Inflammatory macrophage (primary cell): ENCODE measurements at regions not wholly inside any gene's neighbourhood (a gene's known extent, or its start where the extent isn't known, plus 50 kb on each side); places are given as distances from the start of the nearest gene placed in this dataset.

Source experiments
- DNase-seq, 2 donors: peaks; one replicate each; pipeline ENCODE4 v3.0.0-alpha.2; 2020 to 2022

GRCh38 chr10:9608602-9609001 is 1409.1 kb upstream of the CELF2 start:
- DNase-seq = no peak

- no peak for DNase-seq
Measured at GRCh38 chr10:9613338-9614075, 1404.2 kb upstream of the CELF2 start.

DNA sequence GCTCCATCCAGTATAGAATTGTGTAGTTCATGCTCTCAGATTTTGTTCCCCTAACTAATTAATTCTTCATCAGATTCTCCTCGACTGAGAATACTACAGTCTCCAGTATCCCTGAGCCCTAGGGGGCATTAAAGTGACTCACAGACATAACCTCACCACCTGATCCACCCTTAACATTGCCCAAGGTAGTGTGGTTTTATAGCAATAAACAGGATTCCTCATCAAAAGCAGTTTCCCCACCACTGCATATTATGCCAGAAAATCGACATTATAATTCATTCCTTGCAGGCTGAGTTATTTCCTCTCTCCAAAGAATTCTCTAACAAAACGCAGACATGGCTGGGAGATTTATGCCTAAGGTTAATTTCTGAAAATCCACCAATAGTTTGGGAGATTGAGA is 1402.5 kb upstream of the CELF2 start:
- no peak for DNase-seq

DNA sequence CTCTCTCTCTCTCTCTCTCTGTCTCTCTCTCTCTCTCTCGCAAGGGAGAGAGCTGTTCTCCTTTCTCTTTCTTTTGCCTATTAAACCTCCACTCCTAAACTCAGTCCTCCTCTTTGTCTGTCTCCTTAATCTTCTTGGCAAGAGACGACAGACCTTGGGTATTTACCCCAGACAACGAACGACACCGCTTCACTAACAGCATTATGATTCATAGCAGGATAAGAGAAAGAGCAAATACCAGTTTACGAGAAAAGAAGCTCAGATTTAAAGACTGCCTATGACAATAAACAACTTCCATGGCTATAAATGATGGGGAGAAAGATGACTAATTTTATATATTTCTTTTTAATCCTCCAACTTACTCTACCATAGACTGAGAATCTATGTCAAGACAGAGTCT is 1396.5 kb upstream of the CELF2 start:
- DNase-seq = no peak

DNA sequence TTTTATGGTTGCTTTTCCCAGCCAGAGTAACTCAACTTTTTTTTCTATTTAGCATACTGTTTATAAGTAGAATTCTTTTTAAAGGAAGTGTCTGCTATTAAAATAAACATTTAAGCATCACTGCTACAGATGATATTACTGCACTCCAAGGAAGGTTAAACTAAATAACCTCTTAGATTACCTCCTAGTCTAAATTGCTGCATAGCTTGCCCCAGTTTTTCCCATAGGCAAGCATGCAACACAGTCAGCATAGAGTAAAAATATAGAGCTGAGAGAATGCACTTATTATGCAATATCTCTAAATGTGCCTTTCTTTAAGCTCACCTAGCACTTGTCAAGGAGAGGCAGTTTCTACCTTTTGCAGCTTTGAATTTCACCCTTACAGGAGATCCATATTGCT is 1392.4 kb upstream of the CELF2 start:
- no peak for DNase-seq

- no peak for DNase-seq
Measured at GRCh38 chr10:9634466-9634865, 1383.2 kb upstream of the CELF2 start.

GRCh38 chr10:9635691-9636090 is 1382.0 kb upstream of the CELF2 start:
- DNase-seq = no peak

DNA sequence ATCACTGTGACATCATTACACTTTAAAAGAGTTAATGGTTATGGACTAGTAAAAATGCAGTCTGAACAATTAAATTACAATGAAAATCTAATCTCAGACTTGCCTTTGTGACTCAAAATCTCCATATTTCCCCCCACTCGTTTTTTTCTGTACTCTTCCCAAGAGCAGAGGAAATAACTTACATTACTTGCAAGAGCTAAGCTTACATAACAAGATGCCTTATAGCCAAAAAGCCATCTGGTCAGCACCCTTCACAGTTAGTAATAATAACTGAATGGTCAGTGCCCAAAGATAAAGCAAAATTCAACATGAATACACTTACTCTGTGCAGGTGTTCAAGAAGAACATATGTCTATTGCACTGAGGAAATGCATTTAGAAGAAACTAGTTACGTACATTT is 1381.5 kb upstream of the CELF2 start:
- no peak for DNase-seq

DNA sequence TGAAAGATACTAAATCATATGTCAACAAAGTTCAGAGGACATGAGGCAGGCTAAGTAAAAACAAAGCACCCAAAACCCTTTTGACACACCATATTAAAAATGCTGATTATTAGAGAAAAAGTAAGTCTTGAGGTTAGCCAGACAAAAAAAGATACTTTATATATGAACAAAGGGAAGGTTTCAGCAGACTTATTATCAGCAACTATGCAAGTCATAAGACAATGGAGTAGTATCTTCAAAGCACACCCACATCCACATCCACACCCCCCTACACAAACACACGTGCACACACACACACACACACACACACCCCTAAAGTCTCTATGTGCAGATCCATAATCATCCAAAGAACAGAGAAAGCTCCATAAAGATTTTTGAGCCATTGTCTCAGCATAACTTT is 1373.9 kb upstream of the CELF2 start:
- DNase-seq = no peak

DNA sequence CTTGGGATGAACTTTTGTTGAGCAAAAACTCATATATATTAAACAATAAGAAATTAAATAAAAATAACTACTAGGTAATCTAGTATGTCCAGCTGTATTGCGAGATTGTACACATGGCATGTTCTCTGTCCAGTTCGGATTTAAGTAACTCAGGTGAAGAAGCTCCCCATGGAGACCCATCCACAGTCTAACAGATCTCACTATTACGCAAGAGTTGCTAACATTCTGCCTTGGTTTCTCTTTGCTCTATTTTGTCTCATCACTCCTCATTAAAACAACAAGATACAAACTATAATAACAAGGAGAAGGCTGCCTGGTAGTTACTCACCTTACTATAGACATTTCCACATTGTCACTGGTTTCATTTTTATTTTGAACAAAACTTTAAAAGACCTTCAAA is 1372.3 kb upstream of the CELF2 start:
- DNase-seq = no peak

- no peak for DNase-seq
Measured at GRCh38 chr10:9645928-9646600, 1371.6 kb upstream of the CELF2 start.

DNA sequence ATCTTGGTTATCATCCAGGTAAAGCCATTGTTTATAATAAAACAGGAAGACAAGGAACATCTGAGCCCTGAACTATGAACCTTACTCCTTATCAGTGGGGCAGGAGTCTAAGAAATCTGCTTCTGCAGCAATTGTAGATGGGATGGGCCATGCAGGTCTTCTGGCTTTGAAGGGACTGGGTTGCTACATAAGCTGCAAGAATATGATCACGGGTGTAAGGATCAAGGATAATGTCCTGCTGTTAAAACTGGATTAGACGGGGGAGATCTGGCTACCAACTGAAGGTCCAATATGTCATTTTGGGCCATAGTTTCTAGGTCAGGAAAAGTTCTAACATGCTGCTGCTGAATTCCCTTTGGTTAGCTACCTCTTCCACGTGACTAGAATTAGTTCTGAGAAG is 1363.4 kb upstream of the CELF2 start:
- DNase-seq = no peak

DNA sequence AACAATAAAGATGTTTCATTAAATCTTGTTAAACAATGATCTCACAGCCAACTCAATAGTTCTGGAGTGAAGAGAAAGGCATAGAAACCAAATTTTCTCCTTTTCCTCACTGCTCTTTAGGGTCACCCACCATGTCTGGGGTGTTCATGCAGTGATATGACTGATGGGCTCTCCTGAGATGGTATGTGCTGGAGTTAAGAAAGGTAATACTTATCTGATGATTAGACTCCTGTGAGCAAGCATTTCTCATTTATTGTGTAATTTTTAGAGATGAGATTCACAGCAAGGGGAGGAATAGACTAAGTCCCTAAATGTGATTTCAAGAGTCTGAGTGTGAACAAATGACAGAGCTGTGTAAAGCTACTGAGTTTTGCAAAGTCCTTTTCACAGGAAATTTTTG is 1361.3 kb upstream of the CELF2 start:
- DNase-seq = no peak

GRCh38 chr10:9656996-9657395 is 1360.7 kb upstream of the CELF2 start:
- DNase-seq = no peak

- no peak for DNase-seq
Measured at GRCh38 chr10:9657530-9657929, 1360.1 kb upstream of the CELF2 start.

DNA sequence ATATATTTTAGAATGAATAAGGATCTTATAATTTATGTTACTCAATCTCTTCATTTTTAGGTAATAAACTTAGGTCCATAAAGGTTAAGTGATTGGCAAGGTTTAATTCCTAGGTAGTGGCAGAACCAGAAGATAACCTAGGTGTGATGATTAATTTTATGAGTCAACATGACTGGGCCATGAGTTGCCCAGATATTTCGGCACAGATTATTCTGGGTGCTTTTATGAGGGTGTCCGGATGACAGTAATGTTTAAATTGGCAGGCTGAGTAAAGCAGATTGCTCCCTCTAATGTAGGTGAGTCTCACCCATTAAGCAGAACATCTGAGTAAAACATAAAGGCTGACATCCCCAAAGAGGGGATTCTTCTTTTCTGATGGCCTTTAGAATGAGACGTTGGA is 1349.3 kb upstream of the CELF2 start:
- DNase-seq = no peak

DNA sequence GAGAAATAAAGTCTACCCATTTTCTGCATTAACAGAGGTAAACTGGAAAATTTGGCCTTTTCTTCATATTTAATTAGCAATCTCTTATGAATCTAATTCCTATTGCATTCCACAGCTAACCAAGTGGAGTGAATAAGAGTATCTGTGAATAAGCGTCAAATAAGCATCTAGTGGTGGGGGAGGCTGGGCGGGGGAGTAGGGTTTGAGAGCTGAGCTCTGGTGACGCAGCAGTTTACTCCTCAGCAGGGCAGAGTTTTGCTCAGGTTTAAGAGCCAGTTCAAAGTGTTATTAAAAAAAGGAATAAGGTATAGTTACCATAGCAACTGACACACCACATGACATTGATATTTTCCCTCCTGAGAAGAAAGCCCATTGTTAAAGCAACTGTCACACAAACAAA is 1346.8 kb upstream of the CELF2 start:
- DNase-seq = no peak

DNA sequence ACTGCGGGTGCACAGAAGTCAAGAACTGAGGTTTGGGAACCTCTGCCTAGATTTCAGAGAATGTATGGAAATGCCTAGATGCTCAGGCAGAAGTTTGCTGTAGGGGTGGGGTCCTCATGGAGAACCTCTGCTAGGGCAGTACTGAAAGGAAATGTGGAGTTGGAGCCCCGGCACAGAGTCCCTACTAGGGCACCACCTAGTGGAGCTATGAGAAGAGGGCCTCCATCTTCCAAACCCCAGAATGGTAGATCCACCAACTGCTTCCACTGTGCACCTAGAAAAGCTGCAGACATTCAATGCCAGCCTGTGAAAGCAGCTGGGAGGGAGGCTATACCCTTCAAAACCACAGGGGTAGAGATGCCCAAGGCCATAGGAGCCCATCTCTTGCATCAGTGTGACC is 1336.0 kb upstream of the CELF2 start:
- DNase-seq = no peak

DNA sequence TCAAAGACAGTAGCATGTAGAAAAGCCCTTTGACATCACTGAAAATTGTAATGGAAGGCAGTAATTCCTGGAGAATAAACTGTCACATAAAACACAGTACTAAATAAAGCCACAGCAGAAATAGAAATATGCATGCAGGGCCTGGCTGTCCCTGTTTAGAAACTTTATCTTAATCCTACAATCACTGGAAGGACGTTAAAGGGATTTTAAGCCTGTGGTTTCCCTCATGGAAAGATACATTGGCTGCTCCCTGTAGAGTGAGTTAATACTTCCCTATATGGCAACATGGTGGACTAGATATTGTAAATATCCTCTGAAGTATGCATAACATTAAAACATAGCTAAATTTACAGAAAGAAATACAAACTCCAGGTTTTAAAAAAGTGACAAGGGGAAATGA is 1334.9 kb upstream of the CELF2 start:
- DNase-seq = no peak

- DNase-seq = no peak
Measured at GRCh38 chr10:9684186-9684585, 1333.5 kb upstream of the CELF2 start.

GRCh38 chr10:9685596-9685995 is 1332.1 kb upstream of the CELF2 start:
- DNase-seq = no peak

DNA sequence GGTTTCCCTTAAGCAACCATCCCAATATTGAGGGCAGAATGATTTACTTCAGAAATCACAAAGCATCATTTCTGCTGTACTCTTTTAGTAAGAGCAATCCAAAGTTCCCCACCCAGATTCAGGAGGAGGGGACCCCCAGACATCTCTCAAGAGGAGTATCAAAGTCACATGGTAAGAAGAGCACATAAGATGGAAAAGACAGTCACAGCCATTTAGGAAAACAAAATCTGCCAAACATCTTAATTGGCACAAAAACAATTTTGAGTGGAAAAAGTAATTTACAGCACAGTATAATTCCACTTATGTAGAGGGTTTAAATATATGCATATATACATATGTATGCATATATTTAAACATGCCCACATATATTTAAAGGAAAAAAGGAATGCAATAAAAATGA is 1329.0 kb upstream of the CELF2 start:
- no peak for DNase-seq

DNA sequence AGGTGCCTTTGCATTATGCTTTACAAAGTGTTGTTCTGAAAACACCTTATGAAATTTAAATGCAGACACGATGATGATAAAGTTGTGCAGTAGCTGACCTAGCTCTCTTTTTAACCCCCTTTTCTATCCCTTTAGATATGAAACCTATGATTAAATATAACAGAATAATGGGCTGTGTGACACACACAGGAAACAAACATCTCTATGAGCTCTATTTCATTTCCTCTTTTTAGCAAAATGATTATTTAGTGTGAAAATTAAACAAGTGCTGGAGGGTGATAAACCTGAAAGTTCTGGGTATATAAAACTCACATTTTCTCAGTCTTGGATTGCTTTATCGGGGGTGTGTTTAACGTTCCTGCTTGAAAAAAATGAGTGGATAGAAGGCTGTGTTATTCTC is 1310.5 kb upstream of the CELF2 start:
- DNase-seq = no peak

- DNase-seq = no peak
Measured at GRCh38 chr10:9709849-9710248, 1307.8 kb upstream of the CELF2 start.

DNA sequence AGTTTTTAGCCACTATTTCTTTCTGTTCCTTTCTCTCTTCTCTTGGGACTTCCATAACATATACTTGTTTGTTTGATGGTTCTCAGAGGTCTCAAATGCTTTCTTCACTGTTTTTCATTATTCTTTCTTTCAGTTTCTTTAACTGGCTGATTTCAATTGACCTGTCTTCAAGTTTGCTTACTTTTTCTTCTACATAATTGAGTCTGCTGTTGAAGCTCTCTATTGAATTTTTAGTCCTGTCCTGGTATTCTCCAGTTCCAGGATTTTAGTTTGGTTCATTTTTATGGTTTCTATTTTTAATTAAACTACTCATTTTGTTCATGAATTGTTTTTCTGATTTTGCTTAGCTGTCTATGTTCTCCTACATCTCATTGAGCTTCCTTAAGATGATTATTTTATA is 1305.3 kb upstream of the CELF2 start:
- DNase-seq = no peak
